ENCODE measurements at regions not wholly inside any gene's neighbourhood (a gene's known extent, or its start where the extent isn't known, plus 50 kb on each side); places are given as distances from the start of the nearest gene placed in this dataset.

DNA sequence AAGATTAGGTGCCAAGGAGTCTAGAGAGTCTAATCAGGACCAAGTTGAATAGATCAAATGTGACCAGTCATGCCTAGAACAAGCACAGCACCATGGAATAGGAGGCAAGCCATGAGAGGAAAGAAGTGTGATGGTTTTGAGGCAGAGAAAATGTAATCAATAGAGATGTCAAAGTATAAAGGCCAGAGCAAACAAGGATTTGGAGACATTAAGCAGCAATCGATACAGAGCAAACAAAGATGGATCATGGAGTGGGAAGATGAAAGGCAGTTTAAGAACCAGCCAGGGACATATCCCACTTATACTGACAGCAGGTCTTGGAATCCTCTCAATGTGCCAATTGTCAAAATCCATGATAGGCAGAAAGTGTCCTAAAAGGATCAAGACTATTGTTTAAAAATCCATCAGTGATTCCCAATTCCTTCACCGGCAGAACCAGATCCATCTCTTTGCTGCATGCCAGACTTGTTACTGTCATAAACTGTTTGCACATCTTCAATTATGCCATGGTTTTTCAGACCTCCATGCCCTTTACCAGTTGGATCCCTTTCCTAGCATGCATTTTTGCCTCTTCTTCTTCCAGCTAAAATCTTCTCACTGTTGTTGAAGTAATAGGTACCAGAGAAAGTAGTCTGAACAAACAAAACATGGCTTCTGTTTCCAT is 520.7 kb upstream of the ARX start:
- WGBS, 5 donors: 37 to 60% (median 52%) methylated on average over 2 of the region's 2 CpGs
- no peak for DNase-seq
- intact Hi-C loops (cut with DNase I; ENCODE audit: low total_unique reads): no loop called here

DNA sequence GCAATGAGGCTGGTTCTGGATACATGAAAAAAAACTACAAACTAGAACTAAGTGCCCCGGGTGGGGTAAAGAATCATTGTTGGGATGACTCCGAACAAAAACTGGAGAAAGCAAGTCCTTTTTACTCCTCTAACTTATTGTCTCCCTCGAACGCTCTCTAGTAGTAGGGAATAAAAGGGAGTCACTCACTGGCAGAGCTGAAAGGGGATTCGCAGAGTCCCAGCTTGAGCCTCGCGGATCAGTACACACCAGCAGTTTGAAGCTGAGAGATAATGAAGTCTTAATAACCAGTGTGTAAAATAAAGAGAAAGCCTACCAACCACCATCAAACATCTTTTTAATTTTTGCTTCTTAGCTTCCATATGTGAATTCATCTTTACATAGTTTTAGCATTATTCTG is 521.9 kb upstream of the ARX start:
- Histone ChIP-seq H3K9me3 (no peaks in the 10 kb centered on the region), H3K4me3 (no peak overlapping the region), H3K36me3 (no peaks in the 10 kb centered on the region), H3K27ac (no peak overlapping the region), H3K4me1 (no peaks in the 10 kb centered on the region), H3K27me3 (no peaks in the 10 kb centered on the region)
- DNase-seq: no peak
- 68 to 76% (median 73%) methylated on average over 7 of the region's 7 CpGs for WGBS, 5 donors
- TF ChIP-seq POLR2AphosphoS5 (IDR thresholded peaks at IDR 0.05) (no peak), POLR2A (IDR thresholded peaks at IDR 0.05) (no peak), EP300 (IDR thresholded peaks at IDR 0.05) (no peak)
- intact Hi-C loops (cut with DNase I; ENCODE audit: low total_unique reads): no loop called here

More for the DNA sequence above, 520.7 kb upstream of the ARX start:
- Histone ChIP-seq H3K27me3 (no peaks in the 10 kb centered on the region), H3K27ac (no peak overlapping the region), H3K4me3 (no peak overlapping the region), H3K36me3 (no peaks in the 10 kb centered on the region), H3K9me3 (no peaks in the 10 kb centered on the region), H3K4me1 (no peaks in the 10 kb centered on the region)
- TF ChIP-seq POLR2AphosphoS5 (IDR thresholded peaks at IDR 0.05) (no peak), EP300 (IDR thresholded peaks at IDR 0.05) (no peak), POLR2A (IDR thresholded peaks at IDR 0.05) (no peak)
- TF ChIP-seq, protein P1, sequence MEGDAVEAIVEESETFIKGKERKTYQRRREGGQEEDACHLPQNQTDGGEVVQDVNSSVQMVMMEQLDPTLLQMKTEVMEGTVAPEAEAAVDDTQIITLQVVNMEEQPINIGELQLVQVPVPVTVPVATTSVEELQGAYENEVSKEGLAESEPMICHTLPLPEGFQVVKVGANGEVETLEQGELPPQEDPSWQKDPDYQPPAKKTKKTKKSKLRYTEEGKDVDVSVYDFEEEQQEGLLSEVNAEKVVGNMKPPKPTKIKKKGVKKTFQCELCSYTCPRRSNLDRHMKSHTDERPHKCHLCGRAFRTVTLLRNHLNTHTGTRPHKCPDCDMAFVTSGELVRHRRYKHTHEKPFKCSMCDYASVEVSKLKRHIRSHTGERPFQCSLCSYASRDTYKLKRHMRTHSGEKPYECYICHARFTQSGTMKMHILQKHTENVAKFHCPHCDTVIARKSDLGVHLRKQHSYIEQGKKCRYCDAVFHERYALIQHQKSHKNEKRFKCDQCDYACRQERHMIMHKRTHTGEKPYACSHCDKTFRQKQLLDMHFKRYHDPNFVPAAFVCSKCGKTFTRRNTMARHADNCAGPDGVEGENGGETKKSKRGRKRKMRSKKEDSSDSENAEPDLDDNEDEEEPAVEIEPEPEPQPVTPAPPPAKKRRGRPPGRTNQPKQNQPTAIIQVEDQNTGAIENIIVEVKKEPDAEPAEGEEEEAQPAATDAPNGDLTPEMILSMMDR (IDR thresholded peaks at IDR 0.05): no peak

DNA sequence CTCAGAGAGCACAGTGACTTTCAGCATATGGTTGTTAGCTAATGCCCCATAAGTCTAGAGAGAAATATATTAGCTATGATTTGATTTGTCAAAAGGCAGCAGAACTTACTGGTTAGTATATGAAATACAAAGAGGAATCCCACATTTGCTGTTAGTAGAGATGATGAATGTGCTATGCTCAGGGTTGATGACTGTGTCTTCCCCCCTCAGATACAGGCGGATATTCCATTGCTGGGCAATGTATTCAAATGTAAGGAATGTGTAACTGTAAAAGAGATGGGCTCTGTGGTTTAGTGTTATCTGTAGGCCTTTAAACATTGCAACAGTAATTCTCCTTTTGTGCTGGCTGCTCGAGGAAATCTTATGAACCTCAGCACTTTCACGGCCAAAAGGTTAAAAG is 528.9 kb upstream of the ARX start:
- no peak for TF ChIP-seq POLR2AphosphoS5 (IDR thresholded peaks at IDR 0.05)
- TF ChIP-seq EP300 (IDR thresholded peaks at IDR 0.05): no peak
- no peak for TF ChIP-seq POLR2A (IDR thresholded peaks at IDR 0.05)
- TF ChIP-seq, protein P1 (IDR thresholded peaks at IDR 0.05): no peak
- intact Hi-C loops (cut with DNase I; ENCODE audit: low total_unique reads): no loop called here
- no peaks in the 10 kb centered on the region for H3K9me3 ChIP-seq
- H3K27ac ChIP-seq: no peak overlapping the region
- 32 to 68% (median 39%) methylated on average over 3 of the region's 3 CpGs for WGBS, 5 donors
- no peaks in the 10 kb centered on the region for H3K4me1 ChIP-seq
- H3K4me3 ChIP-seq: no peak overlapping the region
- no peaks in the 10 kb centered on the region for H3K27me3 ChIP-seq
- DNase-seq: no peak
- no peaks in the 10 kb centered on the region for H3K36me3 ChIP-seq

DNA sequence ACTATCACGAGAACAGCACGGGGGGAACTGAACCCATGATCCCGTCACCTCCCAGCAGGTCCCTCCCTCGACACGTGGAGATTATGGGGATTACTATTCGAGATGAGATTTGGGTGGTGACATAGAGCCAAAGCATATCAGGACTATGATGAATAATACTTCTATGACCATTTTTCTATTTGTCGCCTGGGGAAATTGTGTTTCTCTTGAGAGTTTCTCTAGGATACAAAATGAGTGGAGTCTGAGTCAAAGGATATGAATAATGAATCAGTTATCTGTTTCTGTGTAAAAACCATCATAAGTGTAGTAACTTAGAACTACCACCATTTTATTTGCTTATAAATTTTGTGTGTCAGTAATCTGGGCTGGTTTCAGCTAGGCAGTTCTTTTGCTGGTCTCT is 533.0 kb upstream of the ARX start:
- no peak for DNase-seq
- no peaks in the 10 kb centered on the region for H3K36me3 ChIP-seq
- no peak overlapping the region for H3K27ac ChIP-seq
- intact Hi-C loops (cut with DNase I; ENCODE audit: low total_unique reads): no loop called here
- WGBS, 5 donors: 62 to 92% (median 74%) methylated on average over 7 of the region's 7 CpGs
- no peaks in the 10 kb centered on the region for H3K9me3 ChIP-seq
- no peaks in the 10 kb centered on the region for H3K4me1 ChIP-seq
- H3K4me3 ChIP-seq: no peak overlapping the region
- H3K27me3 ChIP-seq: no peaks in the 10 kb centered on the region
- TF ChIP-seq, protein P1 (IDR thresholded peaks at IDR 0.05): no peak
- TF ChIP-seq POLR2AphosphoS5 (IDR thresholded peaks at IDR 0.05) (no peak), POLR2A (IDR thresholded peaks at IDR 0.05) (no peak), EP300 (IDR thresholded peaks at IDR 0.05) (no peak)

DNA sequence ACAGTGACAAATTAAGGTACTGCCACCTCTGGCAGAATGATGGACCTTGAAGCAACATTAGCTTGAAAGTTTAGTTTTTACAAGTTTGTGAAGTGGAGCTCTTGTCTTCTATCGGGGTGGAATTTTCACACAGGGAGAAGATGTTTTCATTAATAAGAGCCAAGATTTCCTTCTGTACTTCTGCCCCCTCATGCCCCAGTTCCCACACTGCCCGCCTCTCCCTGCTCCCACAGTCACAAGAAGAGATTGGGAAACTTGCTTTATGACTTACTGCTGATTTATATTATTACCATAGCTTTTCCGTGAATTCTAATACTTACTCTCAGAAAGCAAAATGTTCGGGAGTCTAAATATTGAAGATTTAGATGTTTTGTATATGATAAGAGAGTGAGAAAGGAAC is 539.8 kb upstream of the ARX start:
- no peaks in the 10 kb centered on the region for H3K4me1 ChIP-seq
- no peak for DNase-seq
- intact Hi-C loops (cut with DNase I; ENCODE audit: low total_unique reads): no loop called here
- TF ChIP-seq EP300 (IDR thresholded peaks at IDR 0.05): no peak
- TF ChIP-seq, protein P1 (IDR thresholded peaks at IDR 0.05): no peak
- TF ChIP-seq POLR2AphosphoS5 (IDR thresholded peaks at IDR 0.05): no peak
- TF ChIP-seq POLR2A (IDR thresholded peaks at IDR 0.05): no peak
- no peaks in the 10 kb centered on the region for H3K9me3 ChIP-seq
- no peaks in the 10 kb centered on the region for H3K36me3 ChIP-seq
- WGBS, 5 donors: 72 to 76% (median 73%) methylated on average over 4 of the region's 4 CpGs
- H3K27me3 ChIP-seq: no peaks in the 10 kb centered on the region
- no peak overlapping the region for H3K4me3 ChIP-seq
- no peak overlapping the region for H3K27ac ChIP-seq

Measured in stomach (tissue), 8 donors.